Liver (tissue), 8 donors: ENCODE measurements at regions not wholly inside any gene's neighbourhood (a gene's known extent, or its start where the extent isn't known, plus 50 kb on each side); places are given as distances from the start of the nearest gene placed in this dataset.

Experiments
- DNase-seq: peaks from one replicate; pipeline ENCODE4 v3.0.0-alpha.2; 2017; ENCODE audit warnings: low spot score
- H3K27ac ChIP-seq, 2 donors: one replicate each; pipeline ENCODE4 v1.7.0; 2013; ENCODE audit warnings: inconsistent platforms in 2 of 2, low read length in 2 of 2, control low read depth in 1 of 2, low read depth in 1 of 2, mild to moderate bottlenecking in 1 of 2
- H3K27me3 ChIP-seq, 4 donors: one replicate each; pipeline versions ENCODE4 v1.6.1 to v1.7.0; 2013; ENCODE audit warnings: low read length in 3 of 4, inconsistent platforms in 1 of 4, mild to moderate bottlenecking in 1 of 4, moderate library complexity in 1 of 4; ENCODE audit not compliant: control insufficient read depth in 4 of 4, insufficient read depth in 4 of 4
- H3K36me3 ChIP-seq, 4 donors: one replicate each; pipeline versions ENCODE4 v1.6.1 to v1.7.0; 2013; ENCODE audit warnings: low read length in 3 of 4, mild to moderate bottlenecking in 3 of 4, low read depth in 1 of 4, moderate library complexity in 1 of 4; ENCODE audit not compliant: control insufficient read depth in 4 of 4, insufficient read depth in 3 of 4
- H3K4me1 ChIP-seq, 4 donors: one replicate each; pipeline versions ENCODE4 v1.6.1 to v1.7.0; 2013; ENCODE audit warnings: low read length in 3 of 4, mild to moderate bottlenecking in 3 of 4, moderate library complexity in 1 of 4; ENCODE audit not compliant: control insufficient read depth in 4 of 4, insufficient read depth in 4 of 4
- H3K4me3 ChIP-seq, 3 donors: one replicate each; pipeline versions ENCODE4 v1.6.1 to v1.7.0; 2013; ENCODE audit warnings: low read length in 3 of 3, control low read depth in 1 of 3, low read depth in 1 of 3, mild to moderate bottlenecking in 1 of 3
- H3K9ac ChIP-seq, 2 donors: one replicate each; pipeline ENCODE4 v1.7.0; 2013; ENCODE audit warnings: low read length in 2 of 2, mild to moderate bottlenecking in 2 of 2, moderate library complexity in 2 of 2, control low read depth in 1 of 2, low read depth in 1 of 2
- H3K9me3 ChIP-seq, 4 donors: one replicate each; pipeline versions ENCODE4 v1.6.1 to v1.7.0; 2013; ENCODE audit warnings: low read length in 3 of 4; ENCODE audit not compliant: control insufficient read depth in 4 of 4
- ATF3 ChIP-seq: IDR thresholded peaks from 2 replicates; pipeline ENCODE4 v1.6.1; 2016; ENCODE audit warnings: antibody characterized with exemption
- CTCF ChIP-seq: fragments of 150-350 bp; IDR thresholded peaks from 2 replicates; pipeline ENCODE4 v1.5.1; 2017; ENCODE audit warnings: improper control_type of control experiment, low read depth, low read length; ENCODE audit not compliant: missing input control
- EGR1 ChIP-seq, 2 donors: IDR thresholded peaks; 2 replicates each; pipeline ENCODE4 v1.6.1; 2016 to 2018; ENCODE audit warnings: antibody characterized with exemption in 2 of 2, low read depth in 2 of 2
- FOXA1 ChIP-seq: IDR thresholded peaks from 2 replicates; pipeline ENCODE4 v1.6.1; 2016; ENCODE audit warnings: antibody characterized with exemption
- FOXA2 ChIP-seq: IDR thresholded peaks from 2 replicates; pipeline ENCODE4 v1.6.1; 2016; ENCODE audit warnings: antibody characterized with exemption
- GABPA ChIP-seq, 2 donors: IDR thresholded peaks in 1 of 2; conservative IDR thresholded peaks in 1 of 2; 2 replicates each; pipeline ENCODE4 v1.6.1; 2016; ENCODE audit warnings: antibody characterized with exemption in 2 of 2, mild to moderate bottlenecking in 1 of 2, moderate library complexity in 1 of 2
- HNF4G ChIP-seq: IDR thresholded peaks from 2 replicates; pipeline ENCODE4 v1.6.1; 2016; ENCODE audit warnings: antibody characterized with exemption
- JUND ChIP-seq, 2 donors: IDR thresholded peaks; 2 replicates each; pipeline ENCODE4 v1.6.1; 2016; ENCODE audit warnings: antibody characterized with exemption in 2 of 2
- MAX ChIP-seq: IDR thresholded peaks from 2 replicates; pipeline ENCODE4 v1.6.1; 2016; ENCODE audit warnings: antibody characterized with exemption
- RAD21 ChIP-seq, 2 donors: IDR thresholded peaks; 2 replicates each; pipeline ENCODE4 v1.6.1; 2016; ENCODE audit warnings: antibody characterized with exemption in 2 of 2, mild to moderate bottlenecking in 2 of 2
- REST ChIP-seq: IDR thresholded peaks from 2 replicates; pipeline ENCODE4 v1.6.1; 2016; ENCODE audit warnings: antibody characterized with exemption, mild to moderate bottlenecking
- RXRA ChIP-seq, 2 donors: IDR thresholded peaks; 2 replicates each; pipeline ENCODE4 v1.6.1; 2017 to 2018; ENCODE audit warnings: antibody characterized with exemption in 2 of 2, mild to moderate bottlenecking in 1 of 2
- SP1 ChIP-seq: IDR thresholded peaks from 2 replicates; pipeline ENCODE4 v1.6.1; 2018; ENCODE audit warnings: antibody characterized with exemption, mild to moderate bottlenecking
- YY1 ChIP-seq: IDR thresholded peaks from 2 replicates; pipeline ENCODE4 v1.6.1; 2016; ENCODE audit warnings: antibody characterized with exemption, mild to moderate bottlenecking
- ZBTB33 ChIP-seq: IDR thresholded peaks from 2 replicates; pipeline ENCODE4 v1.6.1; 2016; ENCODE audit warnings: antibody characterized with exemption
- WGBS: extraction: QIAGEN DNeasy Blood & Tissue Kit; methylation state at CpG from one replicate; pipeline ENCODE4 v1.1.7; 2013; 5-methylcytosine and 5-hydroxymethylcytosine counted together
- donor health status: healthy.
- donor health status: healthy.
- donor health status: healthy.
- donor health status: healthy.
- donor health status: healthy.

- TF ChIP-seq CTCF = no peak
- no peak for TF ChIP-seq SP1
These were observed 134.8 kb downstream of the EHF start (continued) for GRCh38 chr11:34755671-34756070.

GRCh38 chr11:34754171-34754823 is 133.4 kb downstream of the EHF start:
- TF ChIP-seq YY1 (no peak), SP1 (no peak), RAD21 (IDR thresholded peaks at IDR 0.05) (no peak), REST (no peak), RXRA (IDR thresholded peaks at IDR 0.05) (no peak), CTCF (no peak), FOXA1 (no peak), HNF4G (no peak), GABPA (IDR thresholded peaks at IDR 0.05 in 1 of 2, conservative IDR thresholded peaks at IDR 0.05 in 1 of 2) (no peak), MAX (no peak)
- Histone ChIP-seq H3K36me3 (no peaks in the 10 kb centered on the region), H3K4me3 (no peak overlapping the region), H3K27me3 (no peaks in the 10 kb centered on the region), H3K4me1 (peaks cover 0 to 11% (median 6%) of the 10 kb centered on the region in 4 donors), H3K9me3 (no peaks in the 10 kb centered on the region), H3K27ac (no peak overlapping the region), H3K9ac (no peak overlapping the region)
- 85% methylated on average over 8 of the region's 8 CpGs for WGBS
- no peak for DNase-seq

- 90% methylated on average over 1 of the region's 1 CpG for WGBS
- Histone ChIP-seq H3K9ac (no peak overlapping the region), H3K4me3 (no peak overlapping the region), H3K36me3 (no peaks in the 10 kb centered on the region), H3K27me3 (no peaks in the 10 kb centered on the region), H3K27ac (no peak overlapping the region), H3K4me1 (peaks cover 0 to 11% (median 3%) of the 10 kb centered on the region in 4 donors), H3K9me3 (no peaks in the 10 kb centered on the region)
- no peak for DNase-seq
- TF ChIP-seq FOXA2 (no peak), ZBTB33 (no peak), JUND (IDR thresholded peaks at IDR 0.05) (no peak), CTCF (no peak), YY1 (no peak), SP1 (no peak), MAX (no peak), HNF4G (no peak), ATF3 (no peak), EGR1 (IDR thresholded peaks at IDR 0.05; ENCODE audit: low read depth in 2 of 2) (no peak)
These were observed 130.0 kb downstream of the EHF start for GRCh38 chr11:34750692-34751405.
